WTC11 (cell line): ENCODE measurements at regions not wholly inside any gene's neighbourhood (a gene's known extent, or its start where the extent isn't known, plus 50 kb on each side); places are given as distances from the start of the nearest gene placed in this dataset.

Source experiments
- ATAC-seq: fragments of 200-7000 bp; cut with Tn5 transposase; 2 replicates; pipeline ENCODE4 v1.10.0; 2021; ENCODE audit warnings: mild to moderate bottlenecking, moderate library complexity
- CTCF ChIA-PET: fragments of 300-600 bp; sonication (Branson Sonifier 250); formaldehyde crosslinking; loops from one replicate; lab custom pipeline; 2021; ENCODE audit warnings: antibody characterized with exemption; lab: Charles Lee
- POLR2A ChIA-PET: fragments of 350-600 bp; sonication (Branson Sonifier 250); formaldehyde crosslinking; loops from one replicate; lab custom pipeline; 2021; ENCODE audit warnings: antibody characterized with exemption; lab: Charles Lee
- DNase-seq: peaks from one replicate; pipeline ENCODE4 v3.0.0; 2021; ENCODE audit warnings: low spot score
- H3K27ac Mint-ChIP-seq: 2 replicates; pipeline ENCODE4 v1.8.0; 2021; ENCODE audit warnings: mixed read lengths
- H3K27me3 Mint-ChIP-seq: 2 replicates; pipeline ENCODE4 v1.8.0; 2021; ENCODE audit warnings: low read depth, mild to moderate bottlenecking, moderate library complexity, mixed read lengths
- H3K36me3 Mint-ChIP-seq: 2 replicates; pipeline ENCODE4 v1.8.0; 2021; ENCODE audit warnings: mixed read lengths
- H3K4me1 Mint-ChIP-seq: 2 replicates; pipeline ENCODE4 v1.8.0; 2022; ENCODE audit warnings: mixed read lengths
- H3K4me3 Mint-ChIP-seq: 2 replicates; pipeline ENCODE4 v1.8.0; 2021; ENCODE audit warnings: mild to moderate bottlenecking, moderate library complexity, mixed read lengths
- H3K9me3 Mint-ChIP-seq: 2 replicates; pipeline ENCODE4 v1.8.0; 2021; ENCODE audit warnings: mixed read lengths
- ELF4 ChIP-seq: sonication (generic); formaldehyde crosslinking; IDR thresholded peaks from 2 replicates; pipeline ENCODE4 v1.8.1; 2022; ENCODE audit warnings: low read depth, mild to moderate bottlenecking, moderate library complexity, missing genetic modification reagents
- GTF2I ChIP-seq: fragments of 250-450 bp; sonication (Bioruptor Pico); conservative IDR thresholded peaks from 2 replicates; pipeline ENCODE4 v1.4.0; 2021; ENCODE audit warnings: mild to moderate bottlenecking
- NFYB ChIP-seq: sonication (generic); formaldehyde crosslinking; conservative IDR thresholded peaks from 2 replicates; pipeline ENCODE4 v1.8.0; 2022; ENCODE audit warnings: low read depth, missing genetic modification reagents
- NR2C2 ChIP-seq: sonication (generic); formaldehyde crosslinking; IDR thresholded peaks from 2 replicates; pipeline ENCODE4 v1.8.0; 2022; ENCODE audit warnings: mild to moderate bottlenecking, missing genetic modification reagents
- PRRX2 ChIP-seq: fragments of 250-450 bp; sonication (Bioruptor Pico); IDR thresholded peaks from 2 replicates; pipeline ENCODE4 v1.8.0; 2021; ENCODE audit warnings: mild to moderate bottlenecking
- TEAD1 ChIP-seq: sonication (generic); formaldehyde crosslinking; IDR thresholded peaks from 2 replicates; pipeline ENCODE4 v1.8.0; 2022; ENCODE audit warnings: mild to moderate bottlenecking, missing genetic modification reagents
- TEAD4 ChIP-seq: sonication (generic); formaldehyde crosslinking; IDR thresholded peaks from 2 replicates; pipeline ENCODE4 v1.8.0; 2022; ENCODE audit warnings: mild to moderate bottlenecking, missing genetic modification reagents
- TF ChIP-seq, protein P1 (sequence below): sonication (generic); formaldehyde crosslinking; IDR thresholded peaks from 2 replicates; pipeline ENCODE4 v1.8.0; 2022; ENCODE audit warnings: missing genetic modification reagents
- TF ChIP-seq, protein P2 (sequence below): fragments of 250-450 bp; sonication (Bioruptor Pico); IDR thresholded peaks from 2 replicates; pipeline ENCODE4 v1.9.0; 2021; ENCODE audit warnings: moderate library complexity, mild to moderate bottlenecking, inconsistent platforms, borderline replicate concordance
- TF ChIP-seq, protein P3 (sequence below): sonication (generic); formaldehyde crosslinking; IDR thresholded peaks from 2 replicates; pipeline ENCODE4 v1.8.1; 2023; ENCODE audit warnings: mild to moderate bottlenecking, missing genetic modification reagents, borderline replicate concordance
- TF ChIP-seq, protein P4 (sequence below): sonication (generic); formaldehyde crosslinking; IDR thresholded peaks from 2 replicates; pipeline ENCODE4 v1.8.0; 2023; ENCODE audit warnings: missing genetic modification reagents, mild to moderate bottlenecking, borderline replicate concordance

DNA sequence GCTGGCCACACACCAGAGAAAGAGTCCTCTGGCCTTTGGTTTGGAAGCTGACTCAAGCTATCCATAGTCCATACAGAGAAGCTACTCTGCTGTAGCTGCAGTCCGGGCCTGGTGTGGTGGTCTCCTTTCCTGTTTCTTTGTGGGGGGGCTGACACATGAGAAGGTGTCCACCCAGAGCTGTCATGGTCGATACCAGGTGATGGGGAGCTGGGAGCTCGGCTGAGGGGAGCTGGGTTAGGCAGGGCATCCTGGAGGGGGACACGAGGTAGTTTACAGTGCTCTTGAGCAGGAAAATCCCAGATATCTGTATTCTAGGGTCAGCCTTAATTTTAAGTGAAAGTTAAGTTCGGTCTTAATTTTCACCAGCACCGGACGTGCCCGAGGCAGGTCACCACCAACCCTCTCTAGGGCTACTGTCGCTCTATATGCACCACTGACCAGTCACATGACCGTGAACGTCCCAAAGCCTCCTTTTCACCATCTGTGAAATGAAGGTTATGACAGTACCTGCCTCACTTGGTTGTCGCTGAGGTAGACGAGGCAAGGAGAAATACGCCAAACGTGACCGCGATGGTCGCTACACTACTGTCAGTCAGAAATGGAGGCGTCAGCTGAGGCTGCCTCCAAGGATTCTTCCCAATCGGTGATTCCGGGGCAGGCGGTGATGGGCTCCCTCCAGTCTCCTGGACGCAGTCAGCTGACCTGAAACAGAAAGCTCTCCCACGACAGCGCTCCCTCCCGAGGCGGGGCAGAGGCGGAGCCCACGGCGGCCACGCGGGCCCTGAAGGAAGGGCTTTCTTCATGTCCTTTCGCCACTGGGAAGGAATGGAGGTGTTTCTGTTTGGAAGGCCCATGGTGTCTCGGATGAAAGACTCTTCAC is 69.4 kb upstream of the SHH start:
- Mint-ChIP-seq H3K4me1 (0 out of 2 replicates have a peak, but pooled peaks cover 6% of the 10 kb centered on the region), H3K4me3 (no peak overlapping the region), H3K9me3 (peaks cover 25% of the 10 kb centered on the region), H3K27me3 (no peaks in the 10 kb centered on the region; the same call in none of the 2 replicates), H3K36me3 (peaks cover 4% of the 10 kb centered on the region; the same call in 1 of the 2 replicates), H3K27ac (no peak overlapping the region; the same call in 1 of the 2 replicates)
- CTCF ChIA-PET, result no interaction called here
- POLR2A ChIA-PET, result no interaction called here
- DNase-seq (no peak), ATAC-seq (no peak)
- TF ChIP-seq GTF2I (CRISPR knock-in tag), result no peak

DNA sequence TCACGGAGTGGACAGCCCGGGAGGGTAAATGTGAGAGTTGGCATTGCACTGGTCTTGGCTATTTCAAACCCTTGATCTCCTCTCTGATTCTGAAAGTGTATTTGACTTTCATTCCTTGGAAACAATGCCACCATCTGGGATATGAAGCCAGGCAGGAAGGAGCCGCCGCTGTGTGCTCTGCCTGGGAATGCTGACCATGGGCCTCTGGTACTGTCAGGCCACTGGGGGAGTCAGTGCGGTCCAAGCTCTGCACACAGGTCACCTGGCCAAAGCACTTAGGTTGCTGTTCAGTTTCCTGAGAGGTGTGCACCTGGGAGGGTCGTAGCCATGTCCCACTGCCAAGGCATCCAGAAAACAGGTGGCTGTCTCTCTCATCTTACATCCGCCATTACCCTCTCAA is 68.5 kb upstream of the SHH start:
- no peak overlapping the region for H3K4me3 Mint-ChIP-seq
- POLR2A ChIA-PET, result no interaction called here
- no peaks in the 10 kb centered on the region; the same call in none of the 2 replicates for H3K27me3 Mint-ChIP-seq
- DNase-seq, result no peak
- TF ChIP-seq, protein P1, sequence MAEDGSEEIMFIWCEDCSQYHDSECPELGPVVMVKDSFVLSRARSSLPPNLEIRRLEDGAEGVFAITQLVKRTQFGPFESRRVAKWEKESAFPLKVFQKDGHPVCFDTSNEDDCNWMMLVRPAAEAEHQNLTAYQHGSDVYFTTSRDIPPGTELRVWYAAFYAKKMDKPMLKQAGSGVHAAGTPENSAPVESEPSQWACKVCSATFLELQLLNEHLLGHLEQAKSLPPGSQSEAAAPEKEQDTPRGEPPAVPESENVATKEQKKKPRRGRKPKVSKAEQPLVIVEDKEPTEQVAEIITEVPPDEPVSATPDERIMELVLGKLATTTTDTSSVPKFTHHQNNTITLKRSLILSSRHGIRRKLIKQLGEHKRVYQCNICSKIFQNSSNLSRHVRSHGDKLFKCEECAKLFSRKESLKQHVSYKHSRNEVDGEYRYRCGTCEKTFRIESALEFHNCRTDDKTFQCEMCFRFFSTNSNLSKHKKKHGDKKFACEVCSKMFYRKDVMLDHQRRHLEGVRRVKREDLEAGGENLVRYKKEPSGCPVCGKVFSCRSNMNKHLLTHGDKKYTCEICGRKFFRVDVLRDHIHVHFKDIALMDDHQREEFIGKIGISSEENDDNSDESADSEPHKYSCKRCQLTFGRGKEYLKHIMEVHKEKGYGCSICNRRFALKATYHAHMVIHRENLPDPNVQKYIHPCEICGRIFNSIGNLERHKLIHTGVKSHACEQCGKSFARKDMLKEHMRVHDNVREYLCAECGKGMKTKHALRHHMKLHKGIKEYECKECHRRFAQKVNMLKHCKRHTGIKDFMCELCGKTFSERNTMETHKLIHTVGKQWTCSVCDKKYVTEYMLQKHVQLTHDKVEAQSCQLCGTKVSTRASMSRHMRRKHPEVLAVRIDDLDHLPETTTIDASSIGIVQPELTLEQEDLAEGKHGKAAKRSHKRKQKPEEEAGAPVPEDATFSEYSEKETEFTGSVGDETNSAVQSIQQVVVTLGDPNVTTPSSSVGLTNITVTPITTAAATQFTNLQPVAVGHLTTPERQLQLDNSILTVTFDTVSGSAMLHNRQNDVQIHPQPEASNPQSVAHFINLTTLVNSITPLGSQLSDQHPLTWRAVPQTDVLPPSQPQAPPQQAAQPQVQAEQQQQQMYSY (CRISPR knock-in tag), result no peak
- TF ChIP-seq TEAD4 (no peak), PRRX2 (CRISPR knock-in tag) (no peak), NR2C2 (CRISPR knock-in tag) (no peak), TEAD1 (CRISPR knock-in tag) (no peak), ELF4 (CRISPR knock-in tag) (no peak), GTF2I (CRISPR knock-in tag) (no peak), NFYB (no peak)
- TF ChIP-seq, protein P2, sequence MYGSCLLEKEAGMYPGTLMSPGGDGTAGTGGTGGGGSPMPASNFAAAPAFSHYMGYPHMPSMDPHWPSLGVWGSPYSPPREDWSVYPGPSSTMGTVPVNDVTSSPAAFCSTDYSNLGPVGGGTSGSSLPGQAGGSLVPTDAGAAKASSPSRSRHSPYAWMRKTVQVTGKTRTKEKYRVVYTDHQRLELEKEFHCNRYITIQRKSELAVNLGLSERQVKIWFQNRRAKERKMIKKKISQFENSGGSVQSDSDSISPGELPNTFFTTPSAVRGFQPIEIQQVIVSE (CRISPR knock-in tag), result no peak
- TF ChIP-seq, protein P3, sequence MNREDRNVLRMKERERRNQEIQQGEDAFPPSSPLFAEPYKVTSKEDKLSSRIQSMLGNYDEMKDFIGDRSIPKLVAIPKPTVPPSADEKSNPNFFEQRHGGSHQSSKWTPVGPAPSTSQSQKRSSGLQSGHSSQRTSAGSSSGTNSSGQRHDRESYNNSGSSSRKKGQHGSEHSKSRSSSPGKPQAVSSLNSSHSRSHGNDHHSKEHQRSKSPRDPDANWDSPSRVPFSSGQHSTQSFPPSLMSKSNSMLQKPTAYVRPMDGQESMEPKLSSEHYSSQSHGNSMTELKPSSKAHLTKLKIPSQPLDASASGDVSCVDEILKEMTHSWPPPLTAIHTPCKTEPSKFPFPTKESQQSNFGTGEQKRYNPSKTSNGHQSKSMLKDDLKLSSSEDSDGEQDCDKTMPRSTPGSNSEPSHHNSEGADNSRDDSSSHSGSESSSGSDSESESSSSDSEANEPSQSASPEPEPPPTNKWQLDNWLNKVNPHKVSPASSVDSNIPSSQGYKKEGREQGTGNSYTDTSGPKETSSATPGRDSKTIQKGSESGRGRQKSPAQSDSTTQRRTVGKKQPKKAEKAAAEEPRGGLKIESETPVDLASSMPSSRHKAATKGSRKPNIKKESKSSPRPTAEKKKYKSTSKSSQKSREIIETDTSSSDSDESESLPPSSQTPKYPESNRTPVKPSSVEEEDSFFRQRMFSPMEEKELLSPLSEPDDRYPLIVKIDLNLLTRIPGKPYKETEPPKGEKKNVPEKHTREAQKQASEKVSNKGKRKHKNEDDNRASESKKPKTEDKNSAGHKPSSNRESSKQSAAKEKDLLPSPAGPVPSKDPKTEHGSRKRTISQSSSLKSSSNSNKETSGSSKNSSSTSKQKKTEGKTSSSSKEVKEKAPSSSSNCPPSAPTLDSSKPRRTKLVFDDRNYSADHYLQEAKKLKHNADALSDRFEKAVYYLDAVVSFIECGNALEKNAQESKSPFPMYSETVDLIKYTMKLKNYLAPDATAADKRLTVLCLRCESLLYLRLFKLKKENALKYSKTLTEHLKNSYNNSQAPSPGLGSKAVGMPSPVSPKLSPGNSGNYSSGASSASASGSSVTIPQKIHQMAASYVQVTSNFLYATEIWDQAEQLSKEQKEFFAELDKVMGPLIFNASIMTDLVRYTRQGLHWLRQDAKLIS (CRISPR knock-in tag), result no peak
- TF ChIP-seq, protein P4, sequence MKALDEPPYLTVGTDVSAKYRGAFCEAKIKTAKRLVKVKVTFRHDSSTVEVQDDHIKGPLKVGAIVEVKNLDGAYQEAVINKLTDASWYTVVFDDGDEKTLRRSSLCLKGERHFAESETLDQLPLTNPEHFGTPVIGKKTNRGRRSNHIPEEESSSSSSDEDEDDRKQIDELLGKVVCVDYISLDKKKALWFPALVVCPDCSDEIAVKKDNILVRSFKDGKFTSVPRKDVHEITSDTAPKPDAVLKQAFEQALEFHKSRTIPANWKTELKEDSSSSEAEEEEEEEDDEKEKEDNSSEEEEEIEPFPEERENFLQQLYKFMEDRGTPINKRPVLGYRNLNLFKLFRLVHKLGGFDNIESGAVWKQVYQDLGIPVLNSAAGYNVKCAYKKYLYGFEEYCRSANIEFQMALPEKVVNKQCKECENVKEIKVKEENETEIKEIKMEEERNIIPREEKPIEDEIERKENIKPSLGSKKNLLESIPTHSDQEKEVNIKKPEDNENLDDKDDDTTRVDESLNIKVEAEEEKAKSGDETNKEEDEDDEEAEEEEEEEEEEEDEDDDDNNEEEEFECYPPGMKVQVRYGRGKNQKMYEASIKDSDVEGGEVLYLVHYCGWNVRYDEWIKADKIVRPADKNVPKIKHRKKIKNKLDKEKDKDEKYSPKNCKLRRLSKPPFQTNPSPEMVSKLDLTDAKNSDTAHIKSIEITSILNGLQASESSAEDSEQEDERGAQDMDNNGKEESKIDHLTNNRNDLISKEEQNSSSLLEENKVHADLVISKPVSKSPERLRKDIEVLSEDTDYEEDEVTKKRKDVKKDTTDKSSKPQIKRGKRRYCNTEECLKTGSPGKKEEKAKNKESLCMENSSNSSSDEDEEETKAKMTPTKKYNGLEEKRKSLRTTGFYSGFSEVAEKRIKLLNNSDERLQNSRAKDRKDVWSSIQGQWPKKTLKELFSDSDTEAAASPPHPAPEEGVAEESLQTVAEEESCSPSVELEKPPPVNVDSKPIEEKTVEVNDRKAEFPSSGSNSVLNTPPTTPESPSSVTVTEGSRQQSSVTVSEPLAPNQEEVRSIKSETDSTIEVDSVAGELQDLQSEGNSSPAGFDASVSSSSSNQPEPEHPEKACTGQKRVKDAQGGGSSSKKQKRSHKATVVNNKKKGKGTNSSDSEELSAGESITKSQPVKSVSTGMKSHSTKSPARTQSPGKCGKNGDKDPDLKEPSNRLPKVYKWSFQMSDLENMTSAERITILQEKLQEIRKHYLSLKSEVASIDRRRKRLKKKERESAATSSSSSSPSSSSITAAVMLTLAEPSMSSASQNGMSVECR, result no peak
- TF ChIP-seq, all 79 proteins: peak for 0
- no peaks in the 10 kb centered on the region for H3K36me3 Mint-ChIP-seq
- no peak for ATAC-seq
- CTCF ChIA-PET, result no interaction called here
- no peak overlapping the region for H3K27ac Mint-ChIP-seq
- H3K4me1 Mint-ChIP-seq, result 0 out of 2 replicates have a peak, but pooled peaks cover 6% of the 10 kb centered on the region
- peaks cover 22% of the 10 kb centered on the region for H3K9me3 Mint-ChIP-seq
